OCI-M1 (cell line): ENCODE measurements at regions not wholly inside any gene's neighbourhood (a gene's known extent, or its start where the extent isn't known, plus 50 kb on each side); places are given as distances from the start of the nearest gene placed in this dataset.

Experiments
- DNase-seq: peaks from one replicate; lab custom pipeline; 2025; lab: John Stamatoyannopoulos, UW

GRCh38 chr7:131183611-131184119 is 144.0 kb upstream of the MKLN1 start:
- no peak for DNase-seq

- no peak for DNase-seq
These were observed 140.9 kb upstream of the MKLN1 start for GRCh38 chr7:131186816-131187215.

- peak; percentile 70 for DNase-seq
These were observed 139.0 kb upstream of the MKLN1 start for GRCh38 chr7:131188367-131189339.

GRCh38 chr7:131189488-131189887 is 138.2 kb upstream of the MKLN1 start:
- no peak for DNase-seq

- DNase-seq = no peak
These were observed 137.5 kb upstream of the MKLN1 start for GRCh38 chr7:131190146-131190545.

- DNase-seq = no peak
These were observed 137.1 kb upstream of the MKLN1 start for GRCh38 chr7:131190581-131190980.

GRCh38 chr7:131194070-131194865 is 133.4 kb upstream of the MKLN1 start:
- no peak for DNase-seq

GRCh38 chr7:131196803-131197202 is 130.9 kb upstream of the MKLN1 start:
- no peak for DNase-seq

- no peak for DNase-seq
These were observed 129.6 kb upstream of the MKLN1 start for GRCh38 chr7:131197920-131198615.

- no peak for DNase-seq
These were observed 125.2 kb upstream of the MKLN1 start for GRCh38 chr7:131202451-131202850.

GRCh38 chr7:131203291-131203976 is 124.2 kb upstream of the MKLN1 start:
- DNase-seq = no peak

GRCh38 chr7:131208777-131209176 is 118.9 kb upstream of the MKLN1 start:
- DNase-seq = no peak

- no peak for DNase-seq
These were observed 117.1 kb upstream of the MKLN1 start for GRCh38 chr7:131210618-131211017.

GRCh38 chr7:131211500-131211899 is 116.2 kb upstream of the MKLN1 start:
- DNase-seq = no peak

- no peak for DNase-seq
These were observed 115.6 kb upstream of the MKLN1 start for GRCh38 chr7:131212114-131212513.

GRCh38 chr7:131218727-131219128 is 108.9 kb upstream of the MKLN1 start:
- DNase-seq = peak; percentile 51

- no peak for DNase-seq
These were observed 108.2 kb upstream of the MKLN1 start for GRCh38 chr7:131219312-131220041.

- no peak for DNase-seq
These were observed 106.6 kb upstream of the MKLN1 start for GRCh38 chr7:131221061-131221460.

GRCh38 chr7:131222171-131222570 is 105.5 kb upstream of the MKLN1 start:
- no peak for DNase-seq

GRCh38 chr7:131223151-131223550 is 104.5 kb upstream of the MKLN1 start:
- no peak for DNase-seq

GRCh38 chr7:131224996-131225395 is 102.7 kb upstream of the MKLN1 start:
- DNase-seq = no peak
